Activated effector memory CD4-positive, alpha-beta T cell treated with Interleukin-2 at 50 U/mL for 16 hours (primary cell): ENCODE measurements at regions not wholly inside any gene's neighbourhood (a gene's known extent, or its start where the extent isn't known, plus 50 kb on each side); places are given as distances from the start of the nearest gene placed in this dataset.
"Not testable (repeated sequence)": the region's sequence is repeated elsewhere in the genome, so short reads cannot be mapped to it uniquely, and the experiment has no call there.

Source experiments
- DNase-seq: peaks from one replicate; pipeline ENCODE4 v3.0.0-alpha.2; 2020

DNA sequence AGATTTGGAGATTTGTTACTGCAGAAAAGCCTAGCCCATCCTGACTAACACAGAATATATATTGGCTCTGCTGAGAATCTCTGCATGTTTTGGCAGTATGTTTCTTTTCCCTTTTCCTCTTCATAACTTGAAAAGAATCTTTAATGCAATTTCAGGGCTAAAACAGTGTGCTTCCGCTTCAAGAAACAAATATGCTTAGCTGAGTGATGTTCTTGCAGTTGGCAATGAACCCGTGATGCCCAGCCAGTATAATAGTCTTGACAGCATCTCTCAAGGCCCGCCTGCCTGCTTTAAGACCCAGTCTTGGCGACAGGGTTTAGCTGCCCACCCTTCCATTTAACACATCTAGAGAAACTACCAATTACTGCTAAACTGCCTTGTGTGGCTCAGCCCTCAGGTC is 184.5 kb downstream of the INO80D start:
- DNase-seq = no peak

DNA sequence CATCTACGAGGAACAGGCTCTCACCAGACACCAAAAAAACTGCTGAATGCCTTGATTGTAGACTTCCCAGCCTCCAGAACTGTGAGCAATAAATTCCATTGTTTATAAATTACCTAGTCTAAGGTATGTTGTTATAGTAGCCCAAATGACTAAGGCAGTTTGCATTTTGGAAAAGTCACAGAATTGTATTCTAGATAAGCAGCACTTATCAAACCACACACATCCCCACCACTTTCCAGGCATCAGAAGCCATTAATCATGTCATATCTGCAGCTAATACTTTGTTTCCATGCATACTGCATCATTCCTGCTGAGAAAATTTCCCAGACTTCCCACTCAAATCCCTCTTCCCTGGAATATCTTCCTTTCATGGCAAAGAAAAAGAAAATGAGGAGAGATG is 187.2 kb downstream of the INO80D start:
- DNase-seq = no peak

DNA sequence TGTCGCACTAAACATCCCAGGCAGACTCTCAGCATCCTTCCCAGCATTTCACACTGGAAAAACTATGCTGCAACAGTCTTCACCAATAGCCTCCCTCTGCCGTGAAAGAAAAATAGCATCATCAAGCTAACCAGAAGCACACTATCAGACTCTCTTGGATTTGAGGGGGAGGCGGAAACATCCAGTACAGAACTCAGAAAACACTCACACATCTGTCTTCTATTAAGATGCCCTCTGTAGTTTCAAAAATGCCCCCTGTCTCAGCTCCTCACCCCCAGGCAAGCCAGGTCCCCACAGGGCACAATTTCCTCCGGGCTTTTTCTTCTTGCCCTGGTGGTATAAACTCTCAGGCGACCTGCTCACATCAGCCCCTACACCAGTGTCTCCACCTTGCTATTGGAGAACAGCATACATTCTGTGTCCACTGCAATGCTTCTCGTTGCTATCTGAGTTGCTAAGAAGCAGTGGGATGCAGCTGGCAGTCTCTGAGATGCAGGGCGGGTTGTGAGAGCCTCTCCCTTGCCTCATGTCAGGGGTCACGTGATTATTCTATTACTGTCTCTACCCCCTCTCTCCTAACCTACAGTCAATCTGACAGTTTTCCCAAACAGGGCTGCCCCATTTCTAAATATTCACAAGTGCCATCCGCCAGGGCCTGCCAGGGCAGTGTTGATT is 189.9 kb downstream of the INO80D start:
- no peak for DNase-seq

DNA sequence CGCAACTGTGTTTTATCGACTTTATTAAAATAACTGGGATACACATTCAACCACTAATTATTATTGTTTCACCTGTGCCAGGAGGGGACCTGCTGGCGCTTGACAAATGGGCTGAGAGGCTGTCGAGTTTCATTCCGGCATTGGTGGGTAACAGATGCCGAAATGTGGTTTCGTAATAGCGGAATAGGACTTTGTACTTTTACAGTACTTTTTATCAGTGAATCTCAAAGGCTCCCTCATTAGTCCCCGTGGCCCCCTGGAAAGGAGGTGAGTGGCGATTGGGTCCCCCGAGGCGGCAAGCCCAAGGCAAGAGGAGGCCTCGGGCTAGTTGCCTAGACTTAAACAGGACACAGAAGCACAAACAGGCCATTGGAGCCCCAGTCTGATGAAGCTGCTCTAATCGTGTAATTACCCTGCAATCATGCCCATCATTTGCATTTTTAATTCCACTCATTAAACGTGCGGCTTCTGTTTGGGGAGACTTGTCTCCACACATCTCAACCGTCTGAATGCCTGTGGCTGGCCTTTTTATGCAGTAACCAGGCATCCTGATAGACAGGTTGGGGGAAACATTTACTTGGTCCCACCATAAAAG is 193.2 kb downstream of the INO80D start:
- no peak for DNase-seq

DNA sequence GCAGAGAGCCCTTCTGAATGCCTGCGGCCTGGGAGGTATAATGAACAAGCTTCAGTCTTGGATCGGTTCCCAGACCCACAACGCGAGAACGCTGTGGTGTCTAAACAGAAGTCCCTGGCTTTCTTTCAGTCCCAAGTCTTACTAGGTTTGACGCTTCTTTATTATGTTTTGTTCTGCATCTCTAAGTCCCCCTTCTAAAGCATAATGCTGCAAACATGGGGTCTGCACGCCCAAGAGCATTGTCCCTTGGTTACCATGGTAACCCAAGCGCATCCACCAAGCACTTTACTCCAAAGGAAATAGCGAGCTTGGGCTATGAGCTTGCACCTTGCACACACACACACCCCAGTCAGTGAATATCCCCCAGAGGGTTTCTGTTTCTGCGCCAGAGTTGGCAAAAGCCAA is 193.7 kb downstream of the INO80D start:
- DNase-seq = no peak

DNA sequence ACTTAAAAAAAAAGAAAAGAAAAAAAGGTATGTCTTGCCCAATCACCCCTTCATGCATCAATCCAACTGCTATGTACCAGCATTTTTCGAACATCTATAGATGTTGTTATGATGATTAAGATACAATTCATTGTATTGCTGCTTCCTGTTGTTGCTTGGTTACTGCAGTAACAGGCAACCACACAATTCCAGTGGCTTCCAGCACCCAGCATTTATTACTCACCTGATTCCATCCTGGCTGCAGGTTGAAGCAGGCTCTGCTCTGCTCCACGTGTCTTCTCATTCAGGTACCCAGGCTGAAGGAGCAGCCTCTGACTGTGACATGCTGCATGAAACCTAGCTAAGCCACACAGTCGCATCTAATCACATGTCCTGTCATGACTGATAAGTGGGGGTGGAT is 196.9 kb downstream of the INO80D start:
- no peak for DNase-seq

DNA sequence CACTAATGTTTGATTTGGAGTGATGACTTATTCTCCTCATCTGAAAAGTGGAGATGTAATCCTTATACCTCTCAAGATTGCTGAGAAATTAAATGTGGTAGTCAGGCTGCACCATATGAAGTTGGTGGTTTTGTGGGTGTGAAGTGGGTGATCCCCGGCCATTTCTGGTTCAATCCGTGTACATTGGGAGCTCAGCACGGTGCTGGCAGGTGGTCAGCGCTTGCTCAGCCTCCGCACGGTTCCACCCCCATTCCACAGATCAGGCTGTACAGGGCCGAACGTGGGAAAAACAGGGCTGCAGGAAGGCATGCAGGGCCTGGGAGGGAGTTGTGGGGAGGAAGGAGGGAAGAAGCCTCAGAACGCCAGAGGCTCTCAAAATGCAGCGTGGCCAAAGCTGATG is 198.3 kb downstream of the INO80D start:
- no peak for DNase-seq

DNA sequence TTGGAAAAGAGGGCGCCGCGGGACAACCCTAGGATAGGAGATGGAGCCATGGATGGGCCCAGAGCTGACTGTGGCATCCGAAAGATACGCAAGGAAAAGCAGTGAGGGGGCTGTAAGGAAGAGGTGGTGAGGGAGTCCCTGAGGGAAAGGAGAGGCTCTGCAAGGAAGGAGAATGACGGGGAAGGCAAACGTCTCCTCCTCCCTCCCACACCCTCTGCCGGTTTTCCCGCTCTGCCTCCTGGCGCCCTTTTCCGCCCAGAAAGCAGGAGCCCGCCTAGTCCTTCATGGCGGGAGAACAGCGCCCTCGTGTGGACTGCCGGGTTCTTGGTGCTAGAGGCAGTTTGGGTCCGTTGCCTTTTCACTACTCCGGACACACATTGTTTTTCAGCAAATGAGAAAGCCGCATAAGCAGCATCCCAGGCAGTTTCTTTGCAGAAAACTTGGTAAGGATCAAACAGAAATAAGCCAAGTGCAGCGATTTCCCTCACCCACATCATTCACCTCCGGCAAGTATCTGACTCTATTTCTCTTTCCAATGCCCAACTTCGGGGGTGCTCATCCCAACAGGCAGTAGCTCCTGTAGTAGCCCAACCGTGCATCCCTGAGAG is 200.4 kb downstream of the INO80D start:
- DNase-seq = peak; percentile 24

DNA sequence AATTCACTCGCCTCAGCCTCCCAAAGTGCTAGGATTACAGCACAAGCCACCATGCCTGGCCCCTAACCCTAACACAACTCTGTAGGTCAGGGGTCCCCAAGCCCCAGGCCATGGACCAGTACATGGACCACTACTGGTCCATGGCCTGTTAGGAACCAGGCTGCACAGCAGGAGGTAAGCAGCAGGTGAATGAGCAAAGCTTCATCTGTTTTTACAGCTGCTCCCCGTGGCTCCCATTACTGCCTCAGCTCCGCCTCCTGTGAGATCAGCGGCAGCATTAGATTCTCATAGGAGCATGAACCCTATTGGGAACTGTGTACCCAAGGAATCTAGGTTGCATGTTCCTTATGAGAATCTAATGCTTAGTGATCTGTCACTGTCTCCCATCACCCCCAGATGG is 201.7 kb downstream of the NRP2 start:
- DNase-seq = no peak

DNA sequence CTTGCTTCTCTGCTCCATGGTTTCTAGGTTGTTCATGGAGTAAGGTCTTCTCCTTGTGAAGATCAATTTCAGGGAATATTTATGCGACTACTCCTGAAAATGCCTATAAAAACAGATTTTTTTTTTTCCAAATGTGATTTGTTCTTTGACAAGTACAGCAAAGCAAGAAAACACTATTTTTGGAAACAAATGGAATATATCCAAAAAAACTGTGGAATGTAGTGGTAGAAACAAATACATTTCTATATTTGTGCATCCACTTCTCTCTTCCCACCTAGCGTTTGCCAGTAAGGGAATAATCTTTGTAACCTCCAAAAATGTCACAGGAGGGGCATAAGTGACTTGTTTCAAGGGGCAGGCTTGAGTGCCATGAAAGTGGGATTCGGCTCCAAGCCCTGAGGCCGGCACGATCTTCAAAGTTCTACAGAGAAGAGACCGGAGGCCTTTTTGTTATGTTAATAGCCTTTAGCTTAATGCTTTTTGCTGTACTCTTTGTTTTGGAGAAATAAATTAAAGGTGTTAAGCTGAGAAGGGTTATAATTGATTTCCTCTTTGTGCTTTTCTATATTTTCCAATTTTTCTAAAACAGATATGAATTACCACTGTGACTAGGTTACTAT is 200.6 kb downstream of the NRP2 start:
- no peak for DNase-seq

DNA sequence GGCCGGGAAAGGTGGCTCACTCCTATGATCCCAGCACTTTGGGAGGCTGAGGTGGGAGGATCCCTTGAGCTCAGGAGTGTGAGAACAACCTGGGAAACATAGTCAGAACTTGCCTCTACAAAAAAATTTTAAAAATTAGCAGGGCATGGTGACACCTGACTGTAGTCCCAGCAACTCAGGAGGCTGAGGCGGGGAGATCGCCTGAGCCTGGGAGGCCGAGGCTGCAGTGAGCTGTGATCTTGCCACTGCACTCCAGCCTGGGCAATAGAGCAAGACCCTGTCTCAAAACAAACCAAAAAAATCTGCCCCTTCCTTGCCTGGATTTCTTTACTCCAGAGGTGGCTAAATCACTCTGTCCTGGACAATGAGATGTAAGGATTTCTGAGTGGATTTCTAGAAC is 197.7 kb downstream of the NRP2 start:
- no peak for DNase-seq

DNA sequence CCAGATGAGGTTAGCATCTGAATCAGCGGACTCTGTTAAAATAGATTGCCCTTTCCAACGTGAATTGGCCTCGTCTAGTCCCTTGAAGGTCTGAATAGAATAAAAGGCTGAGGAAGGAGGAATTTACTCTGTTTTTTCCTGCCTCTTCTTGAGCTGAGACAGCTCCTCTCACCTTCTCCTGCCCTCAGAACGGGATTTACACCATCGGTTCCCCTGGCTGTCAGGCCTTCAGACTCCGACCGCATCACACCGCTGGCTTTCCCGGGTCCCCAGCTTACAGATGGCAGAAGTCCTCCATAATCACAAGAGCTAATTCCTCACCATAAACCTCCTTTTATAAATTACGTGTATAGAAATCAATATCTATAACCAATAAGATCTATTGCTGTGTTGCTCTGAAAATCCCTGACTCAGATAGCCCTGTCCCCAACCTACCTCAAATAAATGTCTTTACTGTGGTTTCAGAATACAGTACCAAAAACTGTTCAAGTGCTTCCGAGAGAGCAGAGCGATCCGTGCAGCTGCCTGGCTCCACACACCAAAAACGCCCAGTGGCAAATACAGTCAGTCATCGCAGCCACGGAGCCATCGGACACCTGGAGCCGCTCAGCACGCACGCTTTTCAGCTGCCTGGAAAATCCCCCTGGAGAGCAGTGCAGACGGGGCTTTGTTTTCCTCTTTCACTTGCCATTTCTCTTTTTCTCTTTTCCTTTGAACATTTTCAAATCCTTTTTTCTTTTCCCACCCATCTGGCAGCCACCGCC is 196.9 kb downstream of the NRP2 start:
- DNase-seq = no peak

DNA sequence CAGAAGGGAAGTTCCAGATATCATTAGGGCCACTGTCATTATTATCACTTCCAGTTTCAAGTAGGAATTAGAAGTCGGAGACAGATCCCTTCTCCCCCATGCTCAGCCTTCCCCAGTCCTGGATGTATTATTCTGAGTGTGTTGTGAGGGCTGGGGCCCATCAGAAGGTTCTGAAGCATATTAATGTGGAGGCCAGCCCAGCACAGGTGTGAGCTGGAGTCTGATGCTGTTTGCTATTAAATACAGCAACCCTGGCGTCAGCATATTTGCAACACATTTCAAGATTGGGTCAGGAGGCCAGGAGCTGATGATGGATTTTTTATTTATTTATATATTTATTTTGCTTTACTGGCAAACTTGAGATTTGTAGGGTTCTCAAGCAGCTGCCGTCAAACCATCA is 195.2 kb downstream of the NRP2 start:
- DNase-seq = no peak

DNA sequence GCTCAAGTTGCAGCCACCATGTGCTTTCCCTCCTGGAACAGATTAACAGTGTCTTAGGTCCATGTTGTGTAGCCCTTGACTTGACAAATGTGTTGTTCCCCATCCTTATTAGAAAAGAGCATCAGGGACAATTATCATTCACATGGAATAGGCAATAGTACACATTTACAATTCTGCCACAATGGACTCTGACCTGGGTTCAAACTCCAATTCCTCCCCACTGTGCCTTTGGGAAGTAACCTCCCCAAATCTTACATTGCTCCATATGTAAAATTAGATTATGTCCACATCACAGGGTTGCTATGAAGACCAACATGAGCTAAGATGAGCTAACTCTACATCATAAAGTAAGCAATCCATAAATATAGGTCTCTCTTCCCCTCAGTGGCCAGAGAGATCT is 193.8 kb downstream of the NRP2 start:
- no peak for DNase-seq

DNA sequence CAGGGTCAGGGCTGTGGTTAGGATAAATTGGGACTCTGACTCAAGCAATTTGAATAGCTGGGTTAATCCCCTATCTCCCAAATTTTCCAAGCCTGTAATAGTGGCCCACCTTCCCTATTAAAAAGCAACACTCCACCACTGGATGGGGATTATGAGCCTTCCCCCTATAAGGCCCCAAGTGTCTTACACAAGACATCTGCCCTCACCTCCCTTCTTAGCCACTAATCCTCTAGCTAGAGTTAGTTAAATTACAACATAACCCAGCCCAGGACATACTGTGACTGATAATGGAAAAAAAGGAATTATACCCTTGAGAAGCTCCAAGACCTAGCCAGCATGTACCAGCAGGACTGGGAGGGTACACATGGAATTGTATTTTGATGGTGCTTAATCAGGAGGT is 190.4 kb downstream of the NRP2 start:
- no peak for DNase-seq

DNA sequence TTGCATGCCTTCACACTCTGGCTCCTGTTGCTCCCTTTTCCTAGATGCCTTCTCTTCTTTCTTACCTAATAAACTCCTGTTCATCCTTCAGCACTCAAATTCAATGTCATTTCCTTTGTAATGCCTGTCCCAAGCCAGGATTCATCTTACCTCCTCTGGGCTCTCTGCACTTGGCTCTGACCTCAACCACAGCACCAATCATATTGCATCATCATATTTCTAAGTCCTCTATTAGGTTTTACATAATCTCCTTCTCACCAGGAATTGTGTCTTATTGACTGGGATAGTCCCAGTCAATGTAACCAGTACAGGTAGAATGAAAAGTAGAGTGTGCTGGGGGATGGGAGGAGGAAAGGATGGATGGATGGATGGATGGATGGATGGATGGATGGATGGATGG is 187.1 kb downstream of the NRP2 start:
- DNase-seq = no peak

DNA sequence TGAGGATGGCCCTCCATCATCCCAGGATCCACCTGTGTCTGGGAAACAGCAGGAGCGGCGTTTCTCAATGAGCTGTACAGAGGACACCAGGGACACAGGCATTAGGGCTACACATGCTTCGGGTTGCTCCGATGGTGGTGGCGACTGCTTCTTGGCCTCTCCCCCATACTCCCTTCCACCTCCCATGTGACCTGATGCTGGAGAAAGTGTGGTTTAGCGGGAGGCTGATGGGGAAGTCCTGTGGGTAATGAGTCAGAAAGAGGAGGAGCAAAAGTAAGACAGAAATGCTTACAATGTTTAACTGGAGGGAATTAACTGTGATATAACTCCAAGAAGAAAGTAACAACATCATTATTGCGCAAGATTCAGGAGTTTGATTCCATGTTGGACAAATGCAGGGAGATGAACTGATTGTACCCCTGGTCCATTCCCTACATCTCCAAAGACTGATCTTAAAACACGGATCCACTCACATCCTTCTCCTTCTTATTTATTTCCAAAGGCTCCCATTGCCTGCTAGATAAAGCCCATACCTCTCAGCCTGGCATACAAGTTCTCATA is 186.6 kb downstream of the NRP2 start:
- DNase-seq = no peak

DNA sequence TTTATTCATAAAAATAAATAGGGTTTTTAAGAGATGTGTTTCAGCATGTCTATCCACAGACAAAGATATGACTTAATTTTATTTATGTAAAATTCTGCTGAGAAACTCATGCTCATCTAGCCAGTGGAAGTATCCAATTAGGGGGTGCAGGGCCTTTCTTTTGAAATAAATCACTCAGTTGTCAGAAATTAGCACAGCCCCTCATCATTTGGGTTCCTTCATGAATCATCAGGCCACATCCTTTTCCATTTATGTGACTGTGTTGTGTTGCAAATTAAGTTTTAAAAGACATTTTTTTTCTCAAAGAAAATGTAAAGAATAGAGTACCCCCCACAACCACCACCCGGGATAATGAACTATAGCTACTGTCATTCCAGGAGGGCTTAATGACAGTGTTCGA is 185.8 kb downstream of the NRP2 start:
- no peak for DNase-seq

DNA sequence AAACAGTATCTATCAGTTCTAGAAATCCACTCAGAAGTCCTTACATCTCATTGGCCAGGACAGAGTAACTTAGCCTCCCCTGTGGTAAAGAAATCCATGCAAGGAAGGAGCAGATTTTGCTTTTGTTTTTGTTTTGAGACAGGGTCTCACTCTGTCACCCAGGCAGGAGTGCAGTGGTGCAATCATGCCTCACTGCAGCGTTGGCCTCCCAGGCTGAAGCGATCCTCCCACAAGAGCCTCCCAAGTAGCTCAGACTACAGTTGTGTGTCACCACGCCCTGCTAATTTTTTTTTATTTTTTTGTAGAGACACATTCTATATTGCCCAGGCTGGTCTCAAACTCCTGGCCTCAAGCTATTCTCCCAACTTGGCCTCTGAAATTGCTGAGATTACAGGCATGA is 185.1 kb downstream of the NRP2 start:
- no peak for DNase-seq

DNA sequence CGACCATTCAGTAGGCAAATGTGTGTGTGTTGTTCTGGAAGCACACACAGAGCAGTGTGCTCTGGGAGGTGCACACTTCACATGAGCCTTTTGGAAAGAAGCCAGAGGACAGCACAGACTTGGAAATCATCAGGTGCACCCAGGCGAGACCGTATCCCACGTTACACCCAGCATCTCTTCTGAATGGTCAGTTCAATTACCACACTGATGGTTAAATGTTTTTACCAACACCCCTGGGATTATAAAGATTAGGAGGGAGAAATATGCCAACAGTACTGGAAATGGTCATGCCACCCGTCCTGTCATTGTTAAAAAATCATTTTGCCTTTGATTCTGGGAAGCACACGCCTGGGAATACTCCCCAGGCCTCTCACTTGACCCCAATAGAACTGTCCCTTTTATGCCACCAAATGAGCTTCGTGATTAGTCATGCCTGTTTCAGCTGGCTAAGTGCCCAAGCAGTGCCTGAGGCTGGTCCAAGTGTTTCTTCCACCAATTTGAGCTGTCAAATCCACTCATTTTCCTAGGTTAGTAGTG is 183.7 kb downstream of the NRP2 start:
- no peak for DNase-seq

DNA sequence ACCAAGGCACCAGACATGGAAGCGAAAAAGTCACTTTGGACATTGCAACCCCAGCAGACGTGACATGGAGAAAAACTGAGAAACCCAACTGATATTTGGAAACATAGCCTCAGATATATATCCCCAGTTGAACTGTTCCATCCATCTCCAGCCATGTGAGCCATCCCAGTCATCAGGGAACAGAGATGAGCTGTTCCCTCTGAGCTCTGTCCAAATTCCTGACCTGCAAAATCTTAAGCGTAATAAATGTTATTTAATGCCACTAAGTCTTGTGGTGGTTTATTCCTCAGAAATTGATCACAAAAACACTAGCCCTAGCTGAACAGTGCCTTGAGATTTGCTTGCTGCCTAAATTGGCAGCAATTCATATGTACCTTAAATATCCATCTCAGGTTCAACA is 182.8 kb downstream of the NRP2 start:
- no peak for DNase-seq

DNA sequence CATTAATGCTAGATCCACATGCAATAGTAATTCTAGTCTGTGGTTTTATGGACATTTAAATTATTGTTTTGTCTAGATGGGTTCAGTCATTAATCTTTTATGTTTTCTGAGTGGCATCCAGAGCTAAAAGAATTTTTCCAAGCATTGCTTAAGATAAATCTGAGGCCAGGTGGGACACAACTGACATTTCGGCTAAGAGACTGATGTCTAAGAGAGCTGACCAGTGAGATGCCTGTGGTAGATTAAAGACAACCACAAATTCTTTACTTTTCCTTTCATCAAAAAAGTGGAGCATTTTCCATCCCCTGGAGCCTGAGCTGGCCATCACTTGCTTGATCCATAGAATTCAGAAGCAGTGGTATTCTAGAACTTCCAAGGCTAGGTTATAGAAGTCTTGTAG is 182.2 kb downstream of the NRP2 start:
- no peak for DNase-seq

DNA sequence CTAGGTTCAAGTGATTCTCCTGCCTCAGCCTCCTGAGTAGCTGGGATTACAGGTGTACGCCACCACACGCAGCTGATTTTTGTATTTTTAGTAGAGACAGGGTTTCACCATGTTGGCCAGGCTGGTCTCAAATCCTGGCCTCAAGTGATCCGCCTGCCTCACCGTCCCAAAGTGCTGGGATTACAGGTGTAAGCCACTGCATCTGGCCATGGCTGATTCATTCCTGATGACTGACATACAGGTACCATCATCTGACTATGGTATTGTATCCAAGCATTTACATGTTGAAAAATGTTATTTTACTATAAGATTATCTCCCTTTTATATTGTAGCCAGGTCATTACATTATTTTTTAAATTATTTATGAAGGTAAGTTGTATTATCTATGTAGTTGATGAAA is 180.5 kb downstream of the NRP2 start:
- not testable (repeated sequence) for DNase-seq
